IMR-90 (cell line): ENCODE measurements at regions not wholly inside any gene's neighbourhood (a gene's known extent, or its start where the extent isn't known, plus 50 kb on each side); places are given as distances from the start of the nearest gene placed in this dataset.
"Not testable (repeated sequence)": the region's sequence is repeated elsewhere in the genome, so short reads cannot be mapped to it uniquely, and the experiment has no call there.

Source experiments
- ATAC-seq: fragments of 200-7000 bp; cut with Tn5 transposase; 2 replicates; pipeline ENCODE4 v1.9.1; 2020; ENCODE audit warnings: low read depth, mild to moderate bottlenecking, moderate library complexity
- BruUV-seq: library from RNA; stranded (reverse); fragments of 400-500 nt; replicated peaks from 2 replicates; lab custom pipeline; 2021; lab: Mats Ljungman, UMichigan
- CTCF ChIA-PET: fragments of 300-600 bp; formaldehyde crosslinking; extraction: SDS; loops from one replicate; lab custom pipeline; 2021; ENCODE audit warnings: antibody characterized with exemption; lab: Yijun Ruan, JAX
- POLR2A ChIA-PET: fragments of 300-600 bp; sonication (Branson Sonifier 250); formaldehyde crosslinking; loops from one replicate; lab custom pipeline; 2022; ENCODE audit warnings: antibody characterized with exemption; ENCODE audit not compliant: unreplicated experiment; lab: Charles Lee
- DNase-seq: peaks from one replicate; pipeline ENCODE4 v3.0.0; 2013
- H2AFZ ChIP-seq: replicated peaks from 2 replicates; pipeline ENCODE3; 2013; ENCODE audit warnings: low read length, mild to moderate bottlenecking; ENCODE audit not compliant: poor library complexity
- H2AK5ac ChIP-seq: 2 replicates; pipeline ENCODE4 v1.6.1; 2013; ENCODE audit warnings: low read depth, low read length, inconsistent platforms
- H2AK9ac ChIP-seq: replicated peaks from 2 replicates; pipeline ENCODE3; 2013; ENCODE audit warnings: mild to moderate bottlenecking, low read depth, low read length, moderate library complexity; ENCODE audit not compliant: poor library complexity
- H2BK120ac ChIP-seq: 2 replicates; pipeline ENCODE4 v1.6.1; 2013; ENCODE audit warnings: low read depth, low read length, inconsistent platforms
- H2BK15ac ChIP-seq: 3 replicates; pipeline ENCODE4 v1.6.1; 2013; ENCODE audit warnings: low read depth, low read length, inconsistent platforms
- H2BK20ac ChIP-seq: 2 replicates; pipeline ENCODE4 v1.6.1; 2013; ENCODE audit warnings: low read depth, mild to moderate bottlenecking, inconsistent platforms, low read length, moderate library complexity
- H2BK5ac ChIP-seq: 2 replicates; pipeline ENCODE4 v1.6.1; 2013; ENCODE audit warnings: mild to moderate bottlenecking, low read depth, low read length, inconsistent platforms; ENCODE audit not compliant: poor library complexity, severe bottlenecking
- H3K14ac ChIP-seq: replicated peaks from 2 replicates; pipeline ENCODE4 v1.6.1; 2013; ENCODE audit warnings: low read depth, low read length, inconsistent platforms
- H3K18ac ChIP-seq: 2 replicates; pipeline ENCODE4 v1.6.1; 2013; ENCODE audit warnings: low read depth, low read length, control low read depth
- H3K23ac ChIP-seq: 2 replicates; pipeline ENCODE4 v1.6.1; 2013; ENCODE audit warnings: low read depth, low read length, inconsistent platforms
- H3K27ac ChIP-seq: 2 replicates; pipeline ENCODE4 v1.5.1; 2013; ENCODE audit warnings: mild to moderate bottlenecking, control low read depth, low read length; ENCODE audit not compliant: insufficient read depth
- H3K27me3 ChIP-seq: 2 replicates; pipeline ENCODE4 v1.6.1; 2013; ENCODE audit warnings: low read length; ENCODE audit not compliant: control insufficient read depth, insufficient read depth
- H3K36me3 ChIP-seq: 2 replicates; pipeline ENCODE4 v1.6.1; 2013; ENCODE audit warnings: low read length, mixed read lengths; ENCODE audit not compliant: control insufficient read depth, insufficient read depth
- H3K4ac ChIP-seq: 2 replicates; pipeline ENCODE4 v1.6.1; 2013; ENCODE audit warnings: low read depth, low read length, inconsistent platforms
- H3K4me1 ChIP-seq: 2 replicates; pipeline ENCODE4 v1.6.1; 2013; ENCODE audit warnings: low read length, mixed read lengths; ENCODE audit not compliant: control insufficient read depth, insufficient read depth
- H3K4me2 ChIP-seq: 2 replicates; pipeline ENCODE4 v1.6.1; 2013; ENCODE audit warnings: low read depth, mild to moderate bottlenecking, control low read depth, low read length, moderate library complexity
- H3K4me3 ChIP-seq: 2 replicates; pipeline ENCODE4 v1.5.1; 2013; ENCODE audit warnings: low read depth, mild to moderate bottlenecking, control low read depth, low read length, moderate library complexity; ENCODE audit not compliant: insufficient read depth
- H3K56ac ChIP-seq: 2 replicates; pipeline ENCODE4 v1.6.1; 2013; ENCODE audit warnings: low read length, inconsistent platforms; ENCODE audit not compliant: insufficient read depth; ENCODE audit errors: extremely low read depth
- H3K79me1 ChIP-seq, 2 experiments: 2 replicates each; pipeline ENCODE4 v1.6.1; 2013; ENCODE audit warnings: low read length in 2 of 2, inconsistent platforms in 1 of 2, low read depth in 1 of 2
- H3K9ac ChIP-seq: 2 replicates; pipeline ENCODE4 v1.6.1; 2013; ENCODE audit warnings: low read depth, low read length, control low read depth
- H3K9me1 ChIP-seq: 2 replicates; pipeline ENCODE4 v1.6.1; 2013; ENCODE audit warnings: low read length, inconsistent platforms; ENCODE audit not compliant: insufficient read depth
- H3K9me3 ChIP-seq: 2 replicates; pipeline ENCODE4 v1.6.1; 2013; ENCODE audit warnings: low read length; ENCODE audit not compliant: control insufficient read depth, insufficient read depth
- H4K20me1 ChIP-seq: 2 replicates; pipeline ENCODE4 v1.6.1; 2013; ENCODE audit warnings: low read length, inconsistent platforms; ENCODE audit not compliant: insufficient read depth
- H4K5ac ChIP-seq: 2 replicates; pipeline ENCODE4 v1.6.1; 2013; ENCODE audit warnings: mild to moderate bottlenecking, low read depth, low read length, control low read depth
- H4K8ac ChIP-seq, 2 experiments: 2 replicates each; pipeline ENCODE4 v1.6.1; 2013; ENCODE audit warnings: low read depth in 2 of 2, low read length in 2 of 2, control low read depth in 1 of 2, inconsistent platforms in 1 of 2
- H4K91ac ChIP-seq: 2 replicates; pipeline ENCODE4 v1.6.1; 2013; ENCODE audit warnings: low read depth, low read length, inconsistent platforms; ENCODE audit not compliant: insufficient read depth
- BHLHE40 ChIP-seq: fragments of 150-350 bp; IDR thresholded peaks from 2 replicates; pipeline ENCODE4 v1.6.1; 2016; ENCODE audit warnings: mild to moderate bottlenecking, low read depth, low read length
- CEBPB ChIP-seq: IDR thresholded peaks from 2 replicates; pipeline ENCODE4 v1.6.1; 2012; ENCODE audit warnings: low read depth, low read length, improper control_type of control experiment
- CHD1 ChIP-seq: IDR thresholded peaks from 2 replicates; pipeline ENCODE4 v1.6.1; 2012; ENCODE audit warnings: low read depth, low read length, improper control_type of control experiment
- FOS ChIP-seq: fragments of 150-350 bp; IDR thresholded peaks from 2 replicates; pipeline ENCODE4 v1.6.1; 2016; ENCODE audit warnings: low read depth, low read length
- MAZ ChIP-seq: IDR thresholded peaks from 2 replicates; pipeline ENCODE4 v1.6.1; 2012; ENCODE audit warnings: low read depth, mild to moderate bottlenecking, low read length, improper control_type of control experiment, moderate library complexity, borderline replicate concordance
- MXI1 ChIP-seq: IDR thresholded peaks from 2 replicates; pipeline ENCODE4 v1.6.1; 2012; ENCODE audit warnings: low read depth, mild to moderate bottlenecking, low read length, moderate library complexity, borderline replicate concordance
- NFE2L2 ChIP-seq: fragments of 150-350 bp; IDR thresholded peaks from 2 replicates; pipeline ENCODE4 v1.6.1; 2016; ENCODE audit warnings: low read depth, mild to moderate bottlenecking, low read length
- POLR2A ChIP-seq: IDR thresholded peaks from 2 replicates; pipeline ENCODE4 v1.6.1; 2012; ENCODE audit warnings: mild to moderate bottlenecking, low read depth, low read length
- RAD21 ChIP-seq: IDR thresholded peaks from 2 replicates; pipeline ENCODE4 v1.6.1; 2012; ENCODE audit warnings: low read length, improper control_type of control experiment
- RFX5 ChIP-seq: IDR thresholded peaks from 2 replicates; pipeline ENCODE4 v1.8.0; 2012; ENCODE audit warnings: low read depth, mild to moderate bottlenecking, low read length, moderate library complexity
- SMC3 ChIP-seq: fragments of 150-350 bp; IDR thresholded peaks from 2 replicates; pipeline ENCODE4 v1.6.1; 2016; ENCODE audit warnings: low read depth, mild to moderate bottlenecking, antibody characterized with exemption, low read length, moderate library complexity
- USF2 ChIP-seq: fragments of 150-350 bp; IDR thresholded peaks from 2 replicates; pipeline ENCODE4 v1.6.1; 2017; ENCODE audit warnings: mild to moderate bottlenecking, antibody characterized with exemption, low read length, low read depth
- WGBS, 2 experiments: methylation state at CpG; one replicate each; pipeline versions ENCODE4 v1.1.5 to v1.1.7; 2013; ENCODE audit warnings: missing lambda C conversion rate in 2 of 2; ENCODE audit not compliant: insufficient read length in 1 of 2; ENCODE audit errors: extremely low coverage in 2 of 2; 5-methylcytosine and 5-hydroxymethylcytosine counted together
- dilution Hi-C: fragments of 300-500 bp; cut with HindIII; formaldehyde crosslinking; loops from one replicate; pipeline ENCODE4 v1.14.3; 2018; ENCODE audit warnings: low sequenced_read_pairs; ENCODE audit not compliant: unreplicated experiment
- in situ Hi-C: fragments of 300-500 bp; cut with MboI; formaldehyde crosslinking; loops from 3 replicates; pipeline ENCODE4 v1.14.3; 2019; ENCODE audit warnings: low sequenced_read_pairs, inconsistent platforms, mixed read lengths
- intact Hi-C: fragments of 100-400 bp; cut with micrococcal nuclease; formaldehyde crosslinking; loops from 2 replicates; pipeline ENCODE4 v1.10.0; 2022

- Histone ChIP-seq H2BK120ac (0 out of 2 replicates have a peak overlapping the region, but pooled peaks have one; percentile 8), H3K9ac (no peak overlapping the region), H4K5ac (no peak overlapping the region), H3K4me1 (no peaks in the 10 kb centered on the region), H2BK15ac (no peak overlapping the region), H3K79me1 (no peaks in the 10 kb centered on the region), H3K4ac (no peak overlapping the region), H3K18ac (no peak overlapping the region), H3K27me3 (no peaks in the 10 kb centered on the region), H2BK20ac (no peak overlapping the region), H2AK5ac (no peak overlapping the region), H3K36me3 (no peaks in the 10 kb centered on the region), H2BK5ac (no peak overlapping the region), H4K20me1 (no peaks in the 10 kb centered on the region), H3K4me2 (no peak overlapping the region), H3K56ac (no peak overlapping the region), H2AFZ (no peak overlapping the region), H3K9me3 (no peaks in the 10 kb centered on the region), H3K9me1 (no peaks in the 10 kb centered on the region), H3K14ac (no peak overlapping the region), H4K8ac (no peak overlapping the region), H3K27ac (no peak overlapping the region), H3K23ac (no peak overlapping the region), H2AK9ac (no peak overlapping the region), H4K91ac (no peak overlapping the region), H3K4me3 (no peak overlapping the region)
- intact Hi-C loops, result no loop called here
- dilution Hi-C loops, result no loop called here
- DNase-seq (no peak), ATAC-seq (no peak)
- in situ Hi-C loops, result no loop called here
- ChIA-PET POLR2A (no interaction called here), CTCF (no interaction called here)
- TF ChIP-seq POLR2A (no peak), USF2 (no peak), RFX5 (no peak), MAZ (no peak), NFE2L2 (no peak), FOS (no peak), CHD1 (no peak), MXI1 (no peak), SMC3 (no peak), CEBPB (no peak), BHLHE40 (no peak), RAD21 (no peak)
- no CpG with 5 or more reads among the region's 1 CpG for WGBS, 2 experiments
- BruUV-seq, result no TSS peak
Observed at GRCh38 chr1:80540149-80540548, 1260.6 kb upstream of the ADGRL2 start.

- H4K20me1 ChIP-seq, H2AK9ac ChIP-seq, H3K4me2 ChIP-seq, H2BK5ac ChIP-seq, H3K79me1 ChIP-seq, POLR2A ChIA-PET, BruUV-seq, H3K23ac ChIP-seq, H4K91ac ChIP-seq, CTCF ChIA-PET, H4K8ac ChIP-seq, H2BK20ac ChIP-seq, H3K56ac ChIP-seq, H2BK120ac ChIP-seq, H3K9ac ChIP-seq, H3K36me3 ChIP-seq, H3K27ac ChIP-seq, in situ Hi-C loops, H3K9me3 ChIP-seq, H2BK15ac ChIP-seq, H2AK5ac ChIP-seq, H3K18ac ChIP-seq, H3K4me3 ChIP-seq, H3K14ac ChIP-seq, H3K27me3 ChIP-seq, DNase-seq, H2AFZ ChIP-seq, intact Hi-C loops, H3K4ac ChIP-seq, H3K4me1 ChIP-seq, ATAC-seq, H3K9me1 ChIP-seq, dilution Hi-C loops, H4K5ac ChIP-seq: not testable (repeated sequence)
- no CpG with 5 or more reads among the region's 8 CpGs for WGBS, 2 experiments
Observed at GRCh38 chr1:80539298-80539697, 1261.4 kb upstream of the ADGRL2 start.
